ENCODE measurements at regions not wholly inside any gene's neighbourhood (a gene's known extent, or its start where the extent isn't known, plus 50 kb on each side); places are given as distances from the start of the nearest gene placed in this dataset.
"Not testable (repeated sequence)": the region's sequence is repeated elsewhere in the genome, so short reads cannot be mapped to it uniquely, and the experiment has no call there.

GRCh38 chr13:80989241-80989640 lies 648.3 kb upstream of the SPRY2 start:
- H3K4me3 ChIP-seq (ENCODE audit: low read depth, low read length): no peak overlapping the region
- DNase-seq (ENCODE audit: low read depth): peak; percentile 7

GRCh38 chr13:80988391-80989151 lies 647.6 kb upstream of the SPRY2 start:
- H3K4me3 ChIP-seq (ENCODE audit: low read depth, low read length): no peak overlapping the region
- DNase-seq (ENCODE audit: low read depth): no peak

DNA sequence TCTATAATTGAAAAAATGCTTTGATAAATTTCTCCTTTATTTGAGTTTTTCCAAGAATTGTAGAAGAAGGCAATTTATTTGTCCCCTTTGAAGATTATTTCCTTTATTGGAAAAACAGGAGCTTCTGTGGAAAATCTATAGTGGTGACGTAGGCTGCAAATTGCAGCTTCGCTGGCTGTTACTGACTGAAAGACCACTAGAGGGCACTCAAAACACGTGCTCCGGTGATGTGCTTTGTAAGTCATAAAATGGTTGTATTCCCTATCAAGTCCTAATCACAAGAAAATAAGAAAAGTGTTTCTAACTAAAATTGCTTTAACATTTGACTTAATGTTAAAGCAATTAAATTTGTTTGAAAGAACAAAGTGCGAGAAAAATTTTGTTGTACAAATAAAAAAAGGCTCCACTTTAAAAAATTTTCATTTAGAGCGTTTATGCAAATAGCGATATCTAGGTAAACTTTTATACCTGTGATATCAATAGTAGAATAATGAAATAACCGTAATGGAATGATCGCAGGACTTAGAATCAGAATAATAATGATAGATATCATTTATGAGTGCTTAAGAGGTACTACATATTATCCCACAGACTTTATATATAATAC lies 638.2 kb upstream of the SPRY2 start:
- no peak overlapping the region for H3K4me3 ChIP-seq (ENCODE audit: low read depth, low read length)
- peak; percentile 27 for DNase-seq (ENCODE audit: low read depth)

DNA sequence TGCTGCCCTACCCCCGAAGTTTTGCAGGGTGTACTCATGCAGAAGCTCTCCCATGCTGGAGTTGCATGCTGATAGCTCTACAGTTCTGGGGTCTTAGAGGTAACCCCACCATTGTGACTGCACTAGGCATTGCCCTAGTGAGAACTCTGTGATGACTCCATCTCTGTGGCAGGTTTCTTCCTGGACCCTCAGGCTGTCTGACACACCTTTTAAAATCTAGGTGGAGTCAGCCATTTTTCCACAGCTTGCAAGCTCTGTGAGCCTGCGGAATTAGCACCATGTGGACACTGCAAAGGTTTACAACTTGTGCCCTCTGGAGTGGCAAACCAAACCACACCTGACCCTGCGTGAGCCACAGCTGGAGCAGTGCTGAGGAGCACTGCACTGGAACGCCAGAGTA lies 636.2 kb upstream of the SPRY2 start:
- DNase-seq (ENCODE audit: low read depth): no peak
- H3K4me3 ChIP-seq (ENCODE audit: low read depth, low read length): no peak overlapping the region

DNA sequence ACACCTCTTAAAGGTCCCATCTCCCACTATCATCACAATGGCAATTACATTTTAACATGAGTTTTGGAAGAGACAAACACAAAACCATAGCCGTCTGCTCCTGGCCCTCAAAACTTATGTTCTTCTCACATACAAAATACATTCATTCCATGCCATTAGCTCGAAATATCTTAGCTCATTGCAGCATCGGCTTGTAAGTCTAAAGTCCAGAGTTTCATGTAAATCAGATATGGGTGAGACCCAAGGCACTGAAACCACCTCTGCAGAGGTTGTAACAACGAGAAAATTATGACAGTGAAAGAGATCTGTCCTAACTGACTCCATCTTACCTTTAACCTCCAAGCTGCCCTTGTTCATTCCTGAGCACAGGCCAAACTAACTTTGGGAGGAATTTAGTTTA lies 635.0 kb upstream of the SPRY2 start:
- no peak for DNase-seq (ENCODE audit: low read depth)
- no peak overlapping the region for H3K4me3 ChIP-seq (ENCODE audit: low read depth, low read length)

DNA sequence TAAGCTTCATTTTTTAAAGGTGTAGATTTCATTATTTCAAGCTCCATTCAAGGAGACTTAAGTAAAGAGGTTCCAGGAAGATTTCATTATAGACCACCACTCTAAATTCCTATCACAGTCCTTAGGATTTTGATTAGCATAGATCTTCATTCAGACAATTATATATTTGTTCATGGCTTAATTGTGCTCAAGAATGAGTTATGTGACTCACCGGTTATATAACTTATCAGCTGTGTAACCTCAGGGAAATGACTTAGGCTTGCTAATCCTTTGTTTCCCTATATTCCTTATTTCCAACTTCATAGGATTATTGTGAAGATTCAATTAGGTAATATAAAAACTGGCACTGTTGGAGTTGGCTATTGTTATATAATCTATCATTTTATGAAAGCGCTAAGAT lies 632.8 kb upstream of the SPRY2 start:
- no peak overlapping the region for H3K4me3 ChIP-seq (ENCODE audit: low read depth, low read length)
- no peak for DNase-seq (ENCODE audit: low read depth)

GRCh38 chr13:80972857-80973478 lies 632.0 kb upstream of the SPRY2 start:
- no peak overlapping the region for H3K4me3 ChIP-seq (ENCODE audit: low read depth, low read length)

GRCh38 chr13:80965097-80965496 lies 624.2 kb upstream of the SPRY2 start:
- DNase-seq (ENCODE audit: low read depth): no peak
- H3K4me3 ChIP-seq (ENCODE audit: low read depth, low read length): no peak overlapping the region

More at GRCh38 chr13:80972857-80973478, 632.0 kb upstream of the SPRY2 start:
- no peak for DNase-seq (ENCODE audit: low read depth)

- peak; percentile 17 for DNase-seq (ENCODE audit: low read depth)
- no peak overlapping the region for H3K4me3 ChIP-seq (ENCODE audit: low read depth, low read length)
Measured at GRCh38 chr13:80962855-80963254, 621.9 kb upstream of the SPRY2 start.

DNA sequence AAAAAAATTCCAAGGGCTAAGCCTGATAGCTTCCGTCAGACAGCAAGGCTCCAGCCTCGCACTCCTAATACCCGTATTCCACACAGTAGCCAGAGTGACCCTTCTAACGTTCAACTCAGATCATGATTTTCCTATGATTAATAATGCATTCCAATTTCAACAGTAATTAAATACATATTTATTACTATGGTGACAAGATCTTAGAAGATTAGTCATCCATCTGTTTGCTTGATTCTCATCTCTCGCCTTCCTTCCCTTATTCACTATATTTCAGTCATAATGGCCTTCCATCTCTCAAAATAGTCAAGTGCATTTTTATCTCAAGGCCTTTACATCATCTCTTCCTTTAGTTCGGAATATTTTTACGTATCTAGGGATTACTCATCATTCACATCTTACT lies 621.2 kb upstream of the SPRY2 start:
- DNase-seq (ENCODE audit: low read depth): no peak
- no peak overlapping the region for H3K4me3 ChIP-seq (ENCODE audit: low read depth, low read length)

DNA sequence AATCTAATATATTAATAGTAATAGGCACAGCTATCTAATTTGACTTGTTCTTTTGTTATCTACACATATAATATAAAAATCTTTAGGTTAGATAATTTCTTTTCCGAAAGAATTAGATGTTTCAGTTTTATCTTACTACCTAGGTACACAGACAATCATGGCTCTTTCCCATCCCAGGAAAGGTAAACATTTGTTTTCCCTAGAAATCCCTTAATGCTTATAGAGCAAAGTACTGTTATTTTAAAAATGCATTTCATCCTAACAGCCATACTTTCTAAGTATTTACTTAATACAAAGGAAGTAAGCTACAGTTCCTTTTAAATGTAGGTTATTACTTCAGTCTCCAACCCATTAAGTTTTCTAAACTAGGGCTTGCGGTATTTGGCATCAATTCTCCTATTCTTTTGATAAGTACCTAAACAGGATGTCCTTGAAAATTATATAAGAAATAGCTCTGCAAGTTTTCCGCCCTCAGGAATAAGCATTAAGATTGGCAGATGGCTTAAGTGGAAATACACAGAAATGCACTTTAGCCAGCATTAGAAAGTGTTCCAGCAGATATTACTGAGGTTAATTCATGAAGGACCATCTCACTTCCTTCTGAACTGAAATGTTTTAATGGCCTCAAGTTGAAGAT lies 616.2 kb upstream of the SPRY2 start:
- no peak for DNase-seq (ENCODE audit: low read depth)
- no peak overlapping the region for H3K4me3 ChIP-seq (ENCODE audit: low read depth, low read length)

DNA sequence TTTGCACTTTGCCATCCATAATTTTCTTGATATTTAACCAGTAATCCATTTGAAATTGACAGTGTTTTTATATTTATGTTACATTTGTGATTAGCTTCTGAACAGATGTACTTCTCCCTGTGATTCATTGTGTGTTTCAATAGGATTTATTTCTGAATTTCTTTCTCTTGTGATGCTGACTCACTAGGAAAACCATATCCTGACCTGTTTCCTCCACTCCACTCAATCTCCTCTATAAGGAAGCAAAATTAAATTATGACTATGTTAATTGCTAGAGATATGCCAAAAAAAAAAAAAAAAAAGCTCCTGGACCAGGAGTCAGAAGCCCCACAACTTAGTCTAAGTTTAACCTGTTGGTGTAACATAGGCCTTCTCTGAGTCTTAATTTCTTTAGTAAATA lies 614.6 kb upstream of the SPRY2 start:
- DNase-seq (ENCODE audit: low read depth): peak; percentile 10
- H3K4me3 ChIP-seq (ENCODE audit: low read depth, low read length): no peak overlapping the region

- no peak overlapping the region for H3K4me3 ChIP-seq (ENCODE audit: low read depth, low read length)
- DNase-seq (ENCODE audit: low read depth): no peak
Measured at GRCh38 chr13:80952158-80952557, 611.2 kb upstream of the SPRY2 start.

DNA sequence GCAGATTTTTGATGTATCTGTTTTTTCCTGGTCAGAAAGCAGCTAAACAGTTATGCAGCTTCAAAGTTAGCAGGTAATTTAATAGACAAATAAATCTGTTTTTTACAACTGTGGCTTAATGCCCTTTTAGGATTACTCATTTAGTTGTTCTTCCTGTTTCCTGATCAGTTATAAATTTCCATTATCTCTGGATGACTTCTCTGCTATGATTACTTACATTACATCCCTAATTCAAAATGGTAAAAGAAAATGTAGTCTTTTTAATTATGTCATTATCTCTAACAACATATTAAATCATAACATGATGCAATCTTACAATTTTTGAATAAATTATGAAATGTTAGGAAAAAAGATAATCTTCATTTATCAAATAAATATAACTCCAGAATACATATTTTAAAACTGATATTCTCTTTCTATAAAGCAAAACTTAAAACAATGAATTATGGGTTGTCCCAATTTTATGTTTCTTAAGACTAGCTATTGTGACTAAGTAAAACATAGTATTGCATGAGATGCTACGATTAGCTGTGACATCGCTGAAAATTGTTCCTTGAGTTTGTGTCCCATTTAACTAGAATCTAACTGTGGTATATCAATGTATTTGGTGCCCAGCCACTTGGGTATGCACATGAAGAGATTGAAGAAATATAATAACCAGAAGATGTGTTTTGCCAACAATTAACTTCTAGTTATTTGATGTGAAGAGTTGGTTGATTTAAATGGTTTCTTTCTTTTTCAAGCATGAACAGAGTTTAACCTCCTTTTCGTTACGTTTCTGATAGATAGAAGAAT lies 605.3 kb upstream of the SPRY2 start:
- DNase-seq (ENCODE audit: low read depth): no peak
- no peak overlapping the region for H3K4me3 ChIP-seq (ENCODE audit: low read depth, low read length)

- no peak for DNase-seq (ENCODE audit: low read depth)
- H3K4me3 ChIP-seq (ENCODE audit: low read depth, low read length): no peak overlapping the region
Measured at GRCh38 chr13:80945328-80945727, 604.4 kb upstream of the SPRY2 start.

GRCh38 chr13:80939581-80939980 lies 598.7 kb upstream of the SPRY2 start:
- DNase-seq (ENCODE audit: low read depth): no peak

GRCh38 chr13:80931766-80932165 lies 590.8 kb upstream of the SPRY2 start:
- H3K4me3 ChIP-seq (ENCODE audit: low read depth, low read length): no peak overlapping the region
- DNase-seq (ENCODE audit: low read depth): no peak

More at GRCh38 chr13:80939581-80939980, 598.7 kb upstream of the SPRY2 start:
- no peak overlapping the region for H3K4me3 ChIP-seq (ENCODE audit: low read depth, low read length)

DNA sequence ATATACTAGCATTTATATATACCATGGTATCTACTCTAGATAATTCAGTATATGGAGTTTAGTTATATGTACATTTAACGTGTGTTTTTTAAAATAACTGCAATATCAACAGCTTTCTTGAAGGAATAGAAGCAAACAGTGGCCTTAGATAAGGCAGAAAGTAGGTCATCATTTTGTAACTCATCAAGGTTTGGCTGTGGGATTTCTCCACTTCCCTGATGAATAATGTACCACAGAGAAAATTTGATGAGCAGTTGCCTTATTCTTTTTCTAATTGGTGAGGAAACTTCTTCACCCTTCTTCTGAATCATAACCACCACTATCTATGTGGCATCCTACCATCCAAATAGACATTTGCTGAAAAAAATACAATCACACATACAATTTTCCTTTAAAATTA lies 590.2 kb upstream of the SPRY2 start:
- H3K4me3 ChIP-seq (ENCODE audit: low read depth, low read length): no peak overlapping the region
- no peak for DNase-seq (ENCODE audit: low read depth)

DNA sequence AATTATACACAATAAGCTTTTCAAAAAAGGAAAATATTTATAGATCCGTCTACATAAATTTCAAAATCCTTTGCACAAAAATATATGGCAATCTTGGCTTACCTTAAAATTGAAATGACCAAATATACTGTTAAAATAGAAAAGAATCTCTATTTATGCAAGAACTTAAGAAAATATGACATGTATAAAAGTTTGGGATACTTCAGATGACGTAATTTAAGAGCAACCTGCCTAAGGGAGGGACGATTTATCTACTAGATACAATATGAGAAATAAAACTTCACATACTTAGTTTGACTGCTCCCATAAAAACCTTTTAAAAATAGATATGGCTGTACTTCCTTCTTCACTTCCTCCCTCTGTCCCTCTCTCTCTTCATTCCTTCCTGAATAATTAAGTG lies 587.3 kb upstream of the SPRY2 start:
- DNase-seq (ENCODE audit: low read depth): no peak

GRCh38 chr13:80926024-80926423 lies 585.1 kb upstream of the SPRY2 start:
- not testable (repeated sequence) for DNase-seq (ENCODE audit: low read depth); H3K4me3 ChIP-seq (ENCODE audit: low read depth, low read length)

More for the DNA sequence above, 587.3 kb upstream of the SPRY2 start:
- no peak overlapping the region for H3K4me3 ChIP-seq (ENCODE audit: low read depth, low read length)
